ENCODE measurements at regions not wholly inside any gene's neighbourhood (a gene's known extent, or its start where the extent isn't known, plus 50 kb on each side); places are given as distances from the start of the nearest gene placed in this dataset.
"Not testable (repeated sequence)": the region's sequence is repeated elsewhere in the genome, so short reads cannot be mapped to it uniquely, and the experiment has no call there.

DNA sequence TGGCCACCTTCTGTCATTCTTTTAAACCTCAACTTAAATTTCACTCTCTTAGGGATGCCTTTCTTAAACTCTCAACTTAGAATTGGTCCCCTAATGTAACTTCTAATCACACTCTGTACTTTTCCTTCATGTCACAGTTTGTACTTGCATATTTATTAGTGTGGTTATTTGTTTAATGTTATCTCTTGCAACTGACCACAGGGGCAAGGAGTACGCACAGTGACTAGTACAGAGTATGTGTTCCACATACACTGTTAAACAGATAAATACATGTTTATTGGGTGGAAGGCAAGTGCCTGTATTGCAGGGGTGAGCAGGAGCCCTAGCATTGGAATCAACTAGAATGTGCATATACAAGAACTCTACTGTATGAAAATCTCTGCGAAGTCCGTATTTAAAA is 554.0 kb downstream of the INSC start:
- in situ Hi-C loops (cut with MboI; ENCODE audit: low sequenced_read_pairs), result no loop called here
- no peaks in the 10 kb centered on the region for H3K4me1 ChIP-seq
- H3K4me3 ChIP-seq, result no peak overlapping the region
- no peaks in the 10 kb centered on the region for H3K27me3 ChIP-seq (ENCODE audit: low read depth)
- H3K36me3 ChIP-seq (replicated peaks), result no peaks in the 10 kb centered on the region
- no peak for DNase-seq (ENCODE audit: low spot score in 2 of 2)
- no peaks in the 10 kb centered on the region for H3K9me3 ChIP-seq

DNA sequence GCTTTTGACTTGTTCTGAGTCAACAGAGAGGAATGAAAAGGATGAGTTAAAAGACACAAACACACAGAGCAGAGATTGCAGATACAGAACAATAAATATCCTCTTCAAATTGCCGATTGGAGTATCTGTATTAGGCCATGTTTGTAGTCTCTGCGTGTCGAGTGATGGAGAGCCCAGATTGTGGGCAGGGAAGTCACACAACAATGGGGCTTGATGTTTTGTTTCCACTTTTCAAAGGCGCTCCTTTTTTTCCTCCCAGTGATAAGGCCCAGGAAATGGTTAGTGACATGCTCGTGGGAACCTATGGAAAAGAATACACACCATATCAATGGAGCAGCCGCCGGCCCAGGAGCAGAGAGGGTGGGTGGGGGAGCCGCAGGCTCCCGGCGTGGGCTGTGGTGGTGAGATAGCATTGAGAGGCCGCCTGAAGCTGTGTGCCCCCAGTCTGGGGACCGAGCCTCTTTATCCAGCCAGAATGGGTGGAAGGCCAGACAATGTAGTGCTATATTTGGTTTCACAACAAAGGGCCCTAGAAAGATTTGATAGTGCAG is 555.9 kb downstream of the INSC start:
- H3K4me3 ChIP-seq, result no peak overlapping the region
- no peaks in the 10 kb centered on the region for H3K4me1 ChIP-seq
- no peak for DNase-seq (ENCODE audit: low spot score in 2 of 2)
- no peaks in the 10 kb centered on the region for H3K27me3 ChIP-seq (ENCODE audit: low read depth)
- H3K9me3 ChIP-seq, result no peaks in the 10 kb centered on the region
- H3K36me3 ChIP-seq (replicated peaks), result no peaks in the 10 kb centered on the region
- in situ Hi-C loops (cut with MboI; ENCODE audit: low sequenced_read_pairs), result no loop called here

DNA sequence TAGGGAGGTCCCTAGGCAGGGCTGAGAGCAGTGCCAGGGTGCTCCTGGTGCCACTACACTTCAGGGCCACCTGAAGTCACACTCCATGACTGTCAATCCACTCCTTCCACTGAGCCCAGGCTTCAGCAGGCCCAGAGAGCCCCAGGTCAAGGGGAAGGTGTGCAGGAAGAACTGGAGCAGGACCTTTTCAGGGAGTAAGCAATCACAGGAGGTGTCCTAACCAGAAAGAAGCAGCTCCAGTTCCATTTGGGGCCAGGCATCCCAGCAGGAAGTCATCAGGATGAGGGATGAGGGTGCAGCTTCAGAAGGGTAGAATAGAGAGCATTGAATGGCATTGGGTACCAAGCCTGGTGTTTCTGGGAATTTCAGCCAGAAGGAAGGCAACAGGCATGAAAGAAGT is 556.5 kb downstream of the INSC start:
- Histone ChIP-seq H3K4me1 (no peaks in the 10 kb centered on the region), H3K27me3 (ENCODE audit: low read depth) (no peaks in the 10 kb centered on the region), H3K9me3 (no peaks in the 10 kb centered on the region), H3K36me3 (replicated peaks) (no peaks in the 10 kb centered on the region), H3K4me3 (no peak overlapping the region)
- no peak for DNase-seq (ENCODE audit: low spot score in 2 of 2)
- in situ Hi-C loops (cut with MboI; ENCODE audit: low sequenced_read_pairs), result no loop called here

DNA sequence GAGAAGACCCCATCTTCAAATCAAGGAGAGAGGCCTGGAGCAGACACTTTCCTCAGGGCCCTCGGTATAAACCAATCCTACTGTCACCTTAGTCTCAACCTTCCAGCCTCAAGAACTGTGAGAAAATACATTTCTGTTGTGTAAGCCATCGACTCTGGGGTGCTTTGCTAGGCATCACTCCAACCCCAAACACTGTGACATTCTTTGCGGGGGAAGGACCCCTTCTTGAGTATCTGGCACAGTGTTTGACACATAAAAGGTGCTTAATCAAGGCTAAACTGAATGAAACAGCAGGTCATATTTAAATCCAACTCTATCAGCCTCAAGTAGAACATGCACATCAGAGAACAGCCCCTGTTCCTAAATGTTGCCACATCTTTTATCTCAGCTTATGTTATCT is 558.1 kb downstream of the INSC start:
- Histone ChIP-seq H3K4me1 (no peaks in the 10 kb centered on the region), H3K36me3 (replicated peaks) (no peaks in the 10 kb centered on the region), H3K27me3 (ENCODE audit: low read depth) (no peaks in the 10 kb centered on the region), H3K4me3 (no peak overlapping the region), H3K9me3 (no peaks in the 10 kb centered on the region)
- DNase-seq (ENCODE audit: low spot score in 2 of 2), result no peak
- in situ Hi-C loops (cut with MboI; ENCODE audit: low sequenced_read_pairs), result no loop called here

DNA sequence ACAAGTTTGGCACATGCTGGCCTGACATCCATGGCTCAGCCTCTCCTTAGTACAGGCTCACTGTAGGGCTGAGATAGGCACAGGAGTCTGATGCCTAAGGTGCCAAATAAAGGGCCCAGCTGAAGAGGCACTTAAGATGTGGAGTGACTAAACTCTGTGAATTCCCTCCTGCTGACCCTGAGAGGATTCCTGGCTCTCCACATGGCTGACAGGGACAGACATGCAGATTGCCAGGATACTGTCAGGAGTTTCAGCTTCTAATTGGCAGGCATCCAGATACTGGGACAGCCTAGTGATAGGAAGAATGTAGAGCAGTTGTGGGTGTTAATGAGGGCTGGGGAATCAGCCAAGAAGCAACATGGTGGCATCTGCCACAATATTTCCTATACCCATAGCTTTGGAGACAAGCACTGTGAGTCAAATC is 558.7 kb downstream of the INSC start:
- in situ Hi-C loops (cut with MboI; ENCODE audit: low sequenced_read_pairs), result no loop called here
- H3K4me1 ChIP-seq, result no peaks in the 10 kb centered on the region
- H3K4me3 ChIP-seq, result no peak overlapping the region
- H3K9me3 ChIP-seq, result no peaks in the 10 kb centered on the region
- H3K27me3 ChIP-seq (ENCODE audit: low read depth), result no peaks in the 10 kb centered on the region
- H3K36me3 ChIP-seq (replicated peaks), result no peaks in the 10 kb centered on the region
- no peak for DNase-seq (ENCODE audit: low spot score in 2 of 2)

GRCh38 chr11:15674756-15675155 is 560.0 kb downstream of the INSC start:
- no peak overlapping the region for H3K4me3 ChIP-seq

GRCh38 chr11:15675683-15676082 is 561.0 kb downstream of the INSC start:
- no peak for DNase-seq (ENCODE audit: low spot score in 2 of 2)
- H3K36me3 ChIP-seq (replicated peaks), result no peaks in the 10 kb centered on the region
- H3K9me3 ChIP-seq, result no peaks in the 10 kb centered on the region
- no peaks in the 10 kb centered on the region for H3K4me1 ChIP-seq
- in situ Hi-C loops (cut with MboI; ENCODE audit: low sequenced_read_pairs), result no loop called here
- no peaks in the 10 kb centered on the region for H3K27me3 ChIP-seq (ENCODE audit: low read depth)
- H3K4me3 ChIP-seq, result no peak overlapping the region

More at GRCh38 chr11:15674756-15675155, 560.0 kb downstream of the INSC start:
- no peak for DNase-seq (ENCODE audit: low spot score in 2 of 2)
- H3K9me3 ChIP-seq, result no peaks in the 10 kb centered on the region
- H3K27me3 ChIP-seq (ENCODE audit: low read depth), result no peaks in the 10 kb centered on the region
- no peaks in the 10 kb centered on the region for H3K4me1 ChIP-seq
- H3K36me3 ChIP-seq (replicated peaks), result no peaks in the 10 kb centered on the region
- in situ Hi-C loops (cut with MboI; ENCODE audit: low sequenced_read_pairs), result no loop called here

- H3K4me1 ChIP-seq, result no peaks in the 10 kb centered on the region
- no peak overlapping the region for H3K4me3 ChIP-seq
- H3K27me3 ChIP-seq (ENCODE audit: low read depth), result no peaks in the 10 kb centered on the region
- H3K36me3 ChIP-seq (replicated peaks), result no peaks in the 10 kb centered on the region
- no peaks in the 10 kb centered on the region for H3K9me3 ChIP-seq
- in situ Hi-C loops (cut with MboI; ENCODE audit: low sequenced_read_pairs), result no loop called here
- no peak for DNase-seq (ENCODE audit: low spot score in 2 of 2)
These were observed 562.5 kb downstream of the INSC start for GRCh38 chr11:15677181-15677580.

DNA sequence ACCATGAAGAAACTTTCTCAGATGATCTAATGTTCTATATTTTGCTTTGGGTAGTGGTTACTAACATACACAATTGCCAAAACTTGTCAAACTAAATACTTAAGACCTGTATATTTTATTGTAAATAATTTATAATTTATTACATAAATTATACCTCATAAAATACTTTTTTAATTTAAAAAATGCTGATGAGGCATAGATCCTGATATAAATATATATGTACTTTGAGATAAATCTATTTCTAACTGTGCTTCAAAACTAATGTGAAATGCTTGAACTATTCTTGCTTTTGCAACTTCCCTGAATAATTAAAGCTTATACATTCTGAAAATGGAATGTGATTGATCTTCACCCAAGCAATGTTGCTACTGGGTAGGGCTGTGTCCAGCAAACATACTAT is 568.8 kb downstream of the INSC start:
- no peak for DNase-seq (ENCODE audit: low spot score in 2 of 2)
- Histone ChIP-seq H3K36me3 (replicated peaks) (no peaks in the 10 kb centered on the region), H3K9me3 (no peaks in the 10 kb centered on the region), H3K4me3 (no peak overlapping the region), H3K27me3 (ENCODE audit: low read depth) (no peaks in the 10 kb centered on the region), H3K4me1 (no peaks in the 10 kb centered on the region)
- in situ Hi-C loops (cut with MboI; ENCODE audit: low sequenced_read_pairs), result no loop called here

- in situ Hi-C loops (cut with MboI; ENCODE audit: low sequenced_read_pairs), result no loop called here
- DNase-seq (ENCODE audit: low spot score in 2 of 2), result no peak
- Histone ChIP-seq H3K27me3 (ENCODE audit: low read depth) (no peaks in the 10 kb centered on the region), H3K4me1 (no peaks in the 10 kb centered on the region), H3K36me3 (replicated peaks) (no peaks in the 10 kb centered on the region), H3K9me3 (no peaks in the 10 kb centered on the region), H3K4me3 (no peak overlapping the region)
These were observed 570.6 kb downstream of the INSC start for GRCh38 chr11:15685306-15685705.

- in situ Hi-C loops (cut with MboI; ENCODE audit: low sequenced_read_pairs); H3K27me3 ChIP-seq (ENCODE audit: low read depth): not testable (repeated sequence)
These were observed 571.5 kb downstream of the INSC start for GRCh38 chr11:15686259-15686658.

GRCh38 chr11:15687342-15687741 is 572.6 kb downstream of the INSC start:
- H3K4me1 ChIP-seq, result no peaks in the 10 kb centered on the region
- in situ Hi-C loops (cut with MboI; ENCODE audit: low sequenced_read_pairs), result no loop called here

More at GRCh38 chr11:15686259-15686658, 571.5 kb downstream of the INSC start:
- H3K4me3 ChIP-seq; H3K9me3 ChIP-seq; DNase-seq (ENCODE audit: low spot score in 2 of 2); H3K4me1 ChIP-seq; H3K36me3 ChIP-seq (replicated peaks): not testable (repeated sequence)

DNA sequence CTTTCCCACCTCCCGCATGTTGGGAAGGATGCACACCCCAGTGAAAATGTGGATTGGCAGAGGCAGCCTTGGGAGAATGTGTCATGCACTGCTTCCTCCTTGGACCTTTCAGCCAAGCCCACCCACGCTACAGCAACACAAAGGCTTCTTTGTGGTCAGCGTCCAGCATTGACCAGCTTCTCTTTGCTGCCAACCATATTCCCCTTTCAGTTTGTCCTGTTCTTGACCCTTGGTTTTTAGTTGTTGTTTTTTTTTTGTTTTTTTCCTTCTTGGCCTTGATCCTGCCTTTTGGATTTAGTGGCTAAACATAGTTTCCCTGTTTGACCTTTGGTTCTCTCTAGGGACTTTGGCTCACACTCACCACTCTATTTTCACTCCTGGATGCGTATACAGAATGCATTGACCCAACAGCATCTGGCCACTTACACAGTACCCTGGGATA is 573.6 kb downstream of the INSC start:
- in situ Hi-C loops (cut with MboI; ENCODE audit: low sequenced_read_pairs), result no loop called here
- Histone ChIP-seq H3K36me3 (replicated peaks) (no peaks in the 10 kb centered on the region), H3K4me3 (no peak overlapping the region), H3K9me3 (no peaks in the 10 kb centered on the region), H3K4me1 (no peaks in the 10 kb centered on the region), H3K27me3 (ENCODE audit: low read depth) (no peaks in the 10 kb centered on the region)
- DNase-seq (ENCODE audit: low spot score in 2 of 2), result no peak

More at GRCh38 chr11:15687342-15687741, 572.6 kb downstream of the INSC start:
- no peaks in the 10 kb centered on the region for H3K36me3 ChIP-seq (replicated peaks)
- no peak overlapping the region for H3K4me3 ChIP-seq
- no peaks in the 10 kb centered on the region for H3K9me3 ChIP-seq
- no peaks in the 10 kb centered on the region for H3K27me3 ChIP-seq (ENCODE audit: low read depth)
- DNase-seq (ENCODE audit: low spot score in 2 of 2), result no peak

GRCh38 chr11:15690320-15690719 is 575.6 kb downstream of the INSC start:
- in situ Hi-C loops (cut with MboI; ENCODE audit: low sequenced_read_pairs), result no loop called here
- H3K4me1 ChIP-seq, result no peaks in the 10 kb centered on the region
- no peak for DNase-seq (ENCODE audit: low spot score in 2 of 2)

GRCh38 chr11:15692739-15693138 is 578.0 kb downstream of the INSC start:
- in situ Hi-C loops (cut with MboI; ENCODE audit: low sequenced_read_pairs), result no loop called here
- Histone ChIP-seq H3K27me3 (ENCODE audit: low read depth) (no peaks in the 10 kb centered on the region), H3K4me1 (no peaks in the 10 kb centered on the region), H3K9me3 (no peaks in the 10 kb centered on the region), H3K4me3 (no peak overlapping the region), H3K36me3 (replicated peaks) (no peaks in the 10 kb centered on the region)
- no peak for DNase-seq (ENCODE audit: low spot score in 2 of 2)

More at GRCh38 chr11:15690320-15690719, 575.6 kb downstream of the INSC start:
- Histone ChIP-seq H3K4me3 (no peak overlapping the region), H3K9me3 (no peaks in the 10 kb centered on the region), H3K27me3 (ENCODE audit: low read depth) (no peaks in the 10 kb centered on the region), H3K36me3 (replicated peaks) (no peaks in the 10 kb centered on the region)
